ENCODE measurements at regions not wholly inside any gene's neighbourhood (a gene's known extent, or its start where the extent isn't known, plus 50 kb on each side); places are given as distances from the start of the nearest gene placed in this dataset.

- TF ChIP-seq CTCF (conservative IDR thresholded peaks at IDR 0.05 in 1 of 2, IDR thresholded peaks at IDR 0.05 in 1 of 2; ENCODE audit: extremely low read depth in 1 of 2, insufficient read depth in 1 of 2, low read depth in 1 of 2, low read length in 2 of 2) (no peak), EZH2 (IDR thresholded peaks at IDR 0.05; ENCODE audit: borderline replicate concordance, low read length) (no peak)
Measured at GRCh38 chrX:128818690-128819089, 704.6 kb downstream of the SMARCA1 start.
